Pulmonary artery endothelial cell (primary cell): ENCODE measurements at regions not wholly inside any gene's neighbourhood (a gene's known extent, or its start where the extent isn't known, plus 50 kb on each side); places are given as distances from the start of the nearest gene placed in this dataset.

Experiments
- DNase-seq: peaks from one replicate; pipeline ENCODE4 v3.0.0-alpha.2; 2011; ENCODE audit warnings: low read depth, low spot score

DNA sequence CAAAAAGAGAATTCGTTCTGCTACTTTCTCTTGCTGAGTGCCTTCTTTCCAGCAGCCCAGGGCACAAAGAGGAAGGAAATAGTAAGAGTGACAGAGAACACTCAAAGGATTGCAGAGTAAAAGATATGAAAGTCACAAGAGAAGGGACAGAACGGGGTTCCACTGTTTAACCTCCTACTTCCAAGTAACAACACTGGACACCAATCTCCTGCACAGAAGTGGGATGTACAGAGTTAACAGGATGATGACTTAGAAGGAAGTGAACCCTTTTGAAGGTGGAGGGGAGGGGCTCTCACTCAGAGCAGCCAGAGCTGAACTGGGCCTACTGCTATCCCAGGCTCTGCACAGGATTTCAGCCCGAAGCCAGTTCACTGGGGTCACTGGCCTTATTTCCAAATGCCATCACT lies 130.1 kb upstream of the PRICKLE2 start:
- DNase-seq = peak; percentile 35

DNA sequence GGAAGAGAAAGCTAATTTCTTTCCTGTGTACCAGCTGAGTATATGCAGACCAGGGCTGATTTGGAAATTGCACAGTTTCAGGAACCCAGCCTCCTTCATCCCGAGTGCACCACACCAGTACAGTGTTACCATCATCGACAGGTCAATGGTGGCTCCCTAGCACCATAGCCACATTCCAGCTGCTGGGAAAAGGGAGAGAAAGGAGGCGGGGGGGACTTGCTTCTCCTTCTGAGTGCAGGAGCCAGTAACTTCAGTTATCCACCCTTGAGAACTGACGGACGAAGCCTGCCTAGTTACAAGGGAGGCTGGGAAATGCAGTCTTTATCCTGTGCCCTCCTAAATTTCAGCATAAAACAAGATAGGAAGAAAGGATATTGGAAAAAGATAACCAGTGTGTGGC lies 129.7 kb upstream of the PRICKLE2 start:
- DNase-seq = no peak

DNA sequence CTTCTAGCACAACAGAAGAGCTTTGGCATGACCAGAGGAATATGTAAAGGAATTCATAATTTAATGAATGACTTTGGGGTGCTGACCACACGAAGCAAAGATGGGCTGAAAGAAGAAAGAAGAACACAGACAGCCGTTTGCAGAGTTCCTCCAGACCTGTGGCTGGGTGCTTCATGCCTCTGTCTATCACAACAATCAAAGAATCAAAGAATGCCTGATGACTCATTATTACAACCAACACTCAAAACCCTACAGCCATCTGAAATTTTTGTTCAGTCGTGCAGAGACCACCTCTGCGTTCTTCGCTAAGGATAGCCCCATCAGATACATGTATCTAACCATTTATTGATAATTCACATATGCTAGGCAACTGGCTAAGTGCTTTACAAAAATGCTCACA lies 129.0 kb upstream of the PRICKLE2 start:
- no peak for DNase-seq

DNA sequence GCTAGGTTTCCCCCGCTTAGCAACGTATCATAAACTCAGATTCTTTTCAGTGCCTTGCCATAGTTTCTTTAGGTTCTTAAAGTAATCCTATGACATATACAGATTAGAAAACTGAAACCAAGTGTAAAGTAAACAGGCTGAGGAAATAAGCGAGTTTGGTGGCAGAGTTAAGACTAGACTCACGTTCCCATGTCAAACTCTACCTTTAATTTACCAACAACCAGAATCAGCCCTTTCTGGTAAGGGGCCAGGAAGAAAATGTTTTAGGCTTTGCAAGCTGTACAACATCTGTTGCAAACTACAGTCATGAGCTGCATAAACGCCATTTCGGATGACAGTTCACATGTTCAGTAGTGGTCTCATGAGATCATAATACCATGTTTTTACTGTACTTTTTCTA lies 128.0 kb upstream of the PRICKLE2 start:
- no peak for DNase-seq

DNA sequence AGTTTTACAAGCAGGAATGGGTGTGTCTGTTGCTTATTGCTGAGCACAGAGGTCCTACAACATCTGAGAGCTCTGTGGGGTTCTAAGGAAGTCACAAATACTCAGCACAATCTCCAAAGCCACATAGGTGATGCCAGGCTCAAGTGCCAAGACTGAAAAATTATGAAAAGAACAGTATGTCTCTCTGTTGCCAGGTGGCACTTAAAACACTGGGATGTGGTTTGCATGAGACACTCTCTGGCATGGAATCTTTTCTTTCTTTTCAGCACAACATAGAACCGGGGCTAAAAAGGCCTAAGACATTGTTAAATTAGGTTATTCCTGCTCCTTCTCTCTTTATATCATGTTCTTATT lies 127.3 kb upstream of the PRICKLE2 start:
- DNase-seq = no peak

DNA sequence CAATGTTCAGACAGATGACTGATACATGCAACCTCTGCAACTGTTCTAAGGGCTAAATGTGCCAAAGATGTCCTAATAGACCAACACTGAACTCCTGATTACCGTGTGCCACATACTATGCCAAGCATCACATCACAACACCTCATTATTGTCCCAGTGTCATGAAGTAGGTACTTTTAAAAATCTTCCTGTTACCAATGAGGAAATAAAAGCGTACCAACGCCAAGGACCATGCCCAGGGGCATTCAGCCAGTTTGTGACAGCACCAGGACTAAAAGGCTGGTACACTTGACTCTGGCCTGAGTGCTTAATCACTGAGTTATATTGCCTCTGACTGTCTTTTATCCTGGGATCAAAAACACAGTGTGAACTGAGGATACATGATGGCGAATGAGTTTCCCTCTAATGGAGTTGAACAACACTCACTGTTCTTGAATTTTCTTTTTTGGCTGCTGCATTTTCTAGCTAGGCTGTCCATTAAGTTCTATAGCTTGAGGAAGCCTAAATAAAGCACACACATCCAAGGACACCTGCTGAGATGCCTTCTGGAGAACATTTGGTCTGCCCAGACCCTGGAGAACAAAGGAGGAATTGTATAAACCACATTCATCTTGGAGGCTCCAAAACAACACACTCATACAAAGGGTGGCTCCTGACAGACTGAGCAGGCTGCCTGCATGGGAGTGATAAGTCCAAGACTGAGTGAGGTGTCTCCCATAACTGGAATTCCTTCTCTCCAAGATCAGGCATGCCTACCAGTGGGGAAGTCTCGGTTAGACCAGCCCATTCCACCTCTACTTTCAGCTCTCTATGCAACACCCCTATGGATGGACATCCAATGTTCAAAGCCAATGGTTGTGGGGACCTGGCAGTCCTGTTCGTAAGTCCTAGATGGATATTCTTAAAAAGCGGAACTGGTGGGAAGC lies 126.7 kb upstream of the PRICKLE2 start:
- no peak for DNase-seq

DNA sequence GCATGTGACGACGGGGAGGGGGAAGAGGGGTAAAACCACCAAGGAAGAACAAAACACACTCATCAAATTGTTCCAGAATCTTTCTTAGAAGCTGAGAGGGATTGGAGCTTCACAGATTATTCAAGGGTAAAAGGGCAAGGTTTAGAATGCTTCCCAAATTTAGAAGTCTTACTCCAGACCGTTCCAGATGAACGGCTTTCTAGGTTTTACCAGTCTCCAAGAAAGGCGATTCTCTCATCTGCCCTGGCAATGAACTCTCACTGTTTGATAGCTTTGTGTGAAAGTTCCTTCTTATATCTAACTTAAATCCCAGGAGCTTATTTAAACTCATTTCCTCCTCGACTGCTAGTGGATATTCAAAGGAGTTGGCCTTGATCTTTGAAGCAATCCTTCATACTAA lies 124.3 kb upstream of the PRICKLE2 start:
- DNase-seq = no peak

DNA sequence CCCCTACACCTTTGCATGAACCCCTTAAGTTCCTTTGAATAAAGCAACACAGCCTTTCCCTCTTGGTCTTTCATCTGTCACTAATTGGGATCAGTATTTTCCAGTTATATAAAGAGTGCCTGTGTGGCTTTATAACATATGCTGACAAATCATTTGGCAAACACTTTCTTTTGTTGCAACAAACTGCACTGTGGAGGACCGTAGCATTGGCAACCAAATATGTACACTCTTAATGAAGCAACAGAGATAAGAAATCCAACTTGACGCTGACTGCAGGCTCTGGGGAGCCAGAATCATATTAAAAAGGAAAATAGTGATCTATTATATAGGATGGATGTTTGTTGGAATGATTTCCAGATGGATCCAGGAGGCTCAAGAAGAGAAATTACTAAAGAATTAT lies 120.1 kb upstream of the PRICKLE2 start:
- no peak for DNase-seq

DNA sequence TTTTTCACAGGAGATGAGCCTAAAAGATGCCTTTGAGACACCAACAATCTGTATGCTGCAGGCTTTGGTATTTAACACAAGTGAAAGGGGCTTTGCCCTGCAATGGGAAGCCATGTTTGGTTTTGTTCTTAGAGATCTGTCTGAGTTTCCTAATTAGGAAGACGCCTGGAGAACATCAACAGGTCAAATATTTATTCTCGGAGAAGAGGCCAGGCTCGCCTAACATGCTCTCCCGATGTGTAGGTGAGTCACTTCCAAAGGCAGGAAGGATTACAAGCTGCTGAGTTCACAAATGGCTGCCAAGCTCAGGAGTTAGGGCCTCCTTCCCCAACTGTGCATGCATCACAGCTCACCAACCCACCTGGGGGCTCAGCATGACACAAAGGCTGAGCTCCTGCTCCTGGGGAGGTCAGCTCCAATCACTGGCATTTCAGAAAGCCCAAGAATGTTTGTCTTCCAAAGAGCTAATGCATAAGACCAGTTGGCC lies 119.5 kb upstream of the PRICKLE2 start:
- DNase-seq = no peak

DNA sequence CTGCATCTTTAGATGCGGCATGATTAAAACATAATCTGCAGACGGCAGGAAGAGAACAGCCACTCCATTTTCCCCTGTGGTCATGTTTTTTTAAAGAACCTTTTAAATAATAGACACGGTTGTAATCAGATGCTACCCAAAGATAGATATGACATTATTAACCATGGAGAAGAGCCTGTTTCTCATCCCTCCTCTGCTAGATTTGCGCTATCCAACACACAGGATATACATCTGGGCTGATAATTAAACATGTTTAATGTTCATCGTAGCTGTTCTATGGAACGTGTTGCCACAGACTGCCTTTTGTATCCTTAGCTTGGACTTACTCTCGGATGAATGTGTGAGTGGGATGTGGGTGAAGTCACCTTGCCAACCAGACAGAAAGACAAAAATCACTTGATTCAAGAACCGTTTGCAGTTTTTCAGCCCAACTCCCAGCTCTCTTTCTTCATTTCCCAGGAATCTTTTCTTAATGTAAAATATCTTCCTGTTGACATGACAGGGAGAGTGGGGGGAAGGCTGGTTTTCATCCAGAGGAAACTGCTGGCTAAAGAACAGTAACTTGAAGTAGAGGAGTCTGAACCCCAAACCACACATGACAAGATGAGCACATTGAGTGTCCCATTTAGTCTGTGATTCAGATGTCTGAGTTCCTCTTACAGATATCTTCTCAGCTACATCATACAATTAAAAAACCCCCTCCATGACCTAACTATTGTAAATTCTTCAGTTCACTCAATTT lies 118.6 kb upstream of the PRICKLE2 start:
- DNase-seq = no peak

DNA sequence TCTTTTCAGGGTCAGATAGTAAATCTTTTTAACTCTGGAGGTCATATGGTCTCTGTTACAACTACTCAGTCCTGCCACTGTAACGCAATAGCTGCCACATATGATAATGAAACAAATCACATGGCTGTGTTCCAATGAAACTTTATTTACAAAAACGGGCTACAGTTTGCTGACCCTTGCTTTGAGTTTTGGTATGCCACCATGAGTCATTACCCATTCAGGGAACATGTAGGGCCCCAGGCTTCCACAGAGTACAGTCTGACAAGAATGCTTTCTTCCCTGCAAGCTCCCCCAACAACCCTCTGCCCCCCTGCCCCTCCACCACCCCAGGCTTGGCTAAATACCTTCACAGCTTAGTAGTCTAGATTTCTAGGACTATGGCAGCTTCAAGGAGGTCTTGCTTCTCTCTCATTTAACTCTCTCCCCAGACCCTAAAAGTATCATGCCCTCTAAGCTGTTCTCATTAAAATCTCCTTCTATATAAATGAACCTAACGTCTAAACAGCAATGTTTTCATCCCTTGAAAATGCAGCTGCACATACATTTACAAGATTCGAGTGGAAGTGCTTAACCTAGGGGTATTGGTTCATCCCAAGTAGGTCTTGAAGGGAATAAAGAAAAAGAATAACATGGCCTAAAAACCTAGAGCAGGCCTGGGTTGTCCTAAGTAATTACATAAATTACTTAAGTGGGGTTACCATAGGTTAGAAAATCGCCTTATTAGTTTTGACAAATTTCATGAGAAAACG lies 117.8 kb upstream of the PRICKLE2 start:
- no peak for DNase-seq

DNA sequence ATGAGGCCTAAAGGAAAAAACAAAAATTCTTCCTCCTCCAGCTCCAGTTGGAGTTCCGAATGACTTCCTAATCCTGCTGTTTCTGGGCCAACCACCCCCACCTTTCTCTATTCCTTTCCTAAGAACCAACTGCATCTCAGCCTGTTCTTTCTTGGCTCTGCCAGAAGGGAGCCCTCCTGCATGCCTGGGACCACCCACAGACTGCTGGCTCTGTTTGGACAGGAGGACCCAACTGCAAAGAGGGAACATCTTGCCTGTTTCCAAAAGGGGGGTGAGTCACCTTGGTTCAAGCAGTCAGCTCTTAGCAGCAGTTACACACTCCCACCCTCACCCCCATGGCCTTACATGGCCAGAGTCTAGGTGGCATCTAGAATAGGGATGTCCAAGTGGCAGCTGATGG lies 116.0 kb upstream of the PRICKLE2 start:
- no peak for DNase-seq

DNA sequence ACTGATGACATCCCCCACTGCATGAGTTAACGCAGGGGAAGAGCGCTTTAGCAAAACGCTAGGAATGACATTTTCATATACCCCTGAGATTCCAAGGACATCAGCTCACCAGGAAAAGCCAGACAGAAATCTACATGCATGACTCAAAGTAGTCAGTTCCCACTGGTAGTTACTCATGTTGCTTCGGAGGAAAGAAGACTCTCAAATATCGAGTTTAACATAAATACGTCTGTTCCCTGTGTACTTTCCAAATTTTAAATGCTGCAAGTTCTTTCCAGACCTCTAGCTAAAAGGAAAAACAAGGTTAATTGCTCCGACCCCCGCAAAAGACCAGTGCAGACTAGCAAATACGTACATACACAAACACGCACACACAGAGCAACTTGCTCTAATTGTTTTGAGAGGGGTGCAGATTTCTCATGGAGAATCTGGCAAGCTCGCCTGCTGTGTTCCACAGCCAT lies 115.4 kb upstream of the PRICKLE2 start:
- DNase-seq = no peak

DNA sequence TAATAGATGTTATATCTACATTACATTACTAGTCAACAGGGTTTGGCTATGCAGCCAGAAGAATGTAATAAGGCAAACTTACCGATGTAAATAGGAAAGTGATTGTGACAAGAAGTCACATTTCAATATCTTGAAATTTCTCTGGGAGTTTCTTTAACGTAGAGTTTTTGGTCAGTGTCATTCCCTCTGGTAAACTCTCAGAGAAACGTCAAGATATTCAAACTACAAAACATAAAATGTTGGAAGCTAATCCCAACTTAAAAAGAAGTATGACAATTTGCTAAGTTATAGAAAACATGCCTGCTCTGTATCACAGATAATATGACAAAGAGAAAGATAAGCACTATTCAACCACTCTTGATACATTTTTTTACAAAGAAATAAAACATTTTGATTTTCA lies 111.2 kb upstream of the PRICKLE2 start:
- no peak for DNase-seq

DNA sequence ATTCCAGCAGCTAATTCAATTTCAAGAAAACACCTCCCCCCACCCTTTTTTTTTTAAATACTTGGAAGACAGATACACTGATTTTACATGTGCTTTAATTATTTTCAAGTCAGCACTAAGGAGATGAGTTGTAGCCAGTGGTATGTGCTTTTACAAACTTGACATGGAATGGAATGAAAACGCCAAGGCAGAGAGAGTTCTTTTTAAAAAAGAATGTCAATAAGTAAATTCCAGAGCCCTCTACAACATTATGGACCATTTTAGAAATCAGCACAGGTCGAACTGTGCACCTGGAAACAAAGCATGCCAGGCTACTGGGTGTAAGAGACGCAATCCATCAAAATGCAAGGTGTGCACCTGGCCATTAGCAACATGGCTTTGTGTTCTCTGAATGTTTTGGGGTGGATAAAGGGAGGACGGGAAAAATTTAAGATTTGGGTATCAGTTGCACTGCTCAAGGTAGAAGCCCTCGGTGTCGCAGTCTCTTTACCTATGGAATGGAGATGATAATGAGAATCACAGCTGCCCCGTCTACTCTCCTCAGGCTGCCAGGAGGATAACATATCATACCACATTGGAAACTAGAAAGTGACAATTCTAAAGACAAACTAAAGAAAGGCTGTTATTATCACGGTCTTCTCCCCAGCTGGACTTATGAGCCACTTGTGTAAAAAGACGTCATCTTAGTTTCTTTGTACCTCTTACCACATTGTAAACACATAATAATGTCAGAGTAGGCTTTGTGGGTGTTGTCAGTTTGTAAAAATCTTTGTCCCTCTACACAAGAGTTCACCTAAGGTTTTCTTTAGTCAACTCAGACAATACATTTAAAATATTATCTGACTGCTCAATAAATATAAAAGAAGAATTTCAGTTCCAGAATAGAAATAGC lies 107.4 kb upstream of the PRICKLE2 start:
- no peak for DNase-seq

DNA sequence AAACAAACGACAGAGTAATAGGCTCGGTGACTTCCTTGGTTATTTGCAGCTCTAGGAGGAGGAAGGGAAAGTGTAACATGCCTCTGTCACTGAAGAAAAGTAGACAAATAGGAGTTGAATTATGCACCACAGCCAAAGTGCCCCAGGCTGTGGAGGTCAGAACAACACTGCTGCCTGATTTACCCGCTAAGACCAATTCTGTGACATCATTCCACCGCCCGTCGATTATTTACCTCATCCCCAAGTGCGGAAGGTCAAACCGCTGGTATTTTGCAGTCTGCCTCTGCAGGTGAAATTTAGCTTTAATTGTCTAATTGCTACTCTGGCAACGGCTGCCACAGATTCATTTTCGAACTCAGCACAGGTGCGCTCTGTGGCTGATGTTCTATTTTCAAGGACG lies 106.3 kb upstream of the PRICKLE2 start:
- DNase-seq = no peak

DNA sequence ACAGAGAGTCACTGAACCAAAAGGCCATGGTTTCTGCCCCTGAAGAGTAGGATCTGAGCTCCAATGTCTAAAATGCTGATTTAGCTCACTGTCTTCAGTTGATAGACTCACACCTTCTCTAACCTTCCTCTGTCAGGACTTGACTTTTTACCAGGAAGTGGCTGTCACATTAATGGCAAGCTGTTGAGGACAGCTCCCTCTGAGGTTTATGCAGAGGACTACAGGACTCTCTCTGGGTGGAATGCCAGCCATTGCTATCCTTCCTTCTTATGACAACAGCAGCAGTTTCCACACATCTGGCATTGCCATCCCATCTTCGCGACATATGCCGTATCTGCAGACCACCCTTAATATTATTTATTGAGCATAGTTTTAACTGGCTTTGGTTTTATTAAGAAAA lies 103.8 kb upstream of the PRICKLE2 start:
- DNase-seq = no peak

DNA sequence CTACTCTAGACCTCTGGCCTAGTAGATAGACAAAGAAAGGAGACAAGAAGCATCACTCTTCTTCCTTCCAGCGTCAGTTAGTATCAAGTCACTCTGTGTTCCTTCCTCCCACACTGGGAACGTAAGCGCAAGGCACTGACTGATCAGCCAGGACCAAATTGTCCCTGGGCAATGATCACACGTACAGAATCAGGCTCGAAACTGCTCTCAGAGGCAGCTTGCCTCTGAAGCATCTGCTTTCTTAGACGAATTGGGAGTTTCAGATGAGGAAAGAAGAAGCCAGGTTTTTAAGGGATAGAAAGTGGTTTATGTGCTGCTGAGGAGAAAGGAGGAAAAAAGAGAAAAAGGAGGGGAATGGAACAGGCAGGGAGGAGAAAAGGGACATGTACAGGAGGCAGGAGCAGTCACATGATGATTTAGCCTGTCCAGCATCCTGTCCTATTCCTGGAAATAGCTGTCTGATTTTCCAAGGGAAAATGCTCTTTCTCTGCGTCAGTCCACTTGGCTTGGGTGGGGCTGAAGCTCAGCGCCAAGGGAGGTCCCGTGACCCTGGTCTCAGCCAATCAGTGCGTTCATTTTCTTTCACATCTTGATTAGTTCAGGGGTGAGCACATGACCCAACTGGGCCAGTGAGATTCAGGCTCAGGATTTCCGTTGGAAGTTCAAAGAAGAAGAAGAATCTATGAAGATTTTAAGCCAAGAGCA lies 102.0 kb upstream of the PRICKLE2 start:
- no peak for DNase-seq

DNA sequence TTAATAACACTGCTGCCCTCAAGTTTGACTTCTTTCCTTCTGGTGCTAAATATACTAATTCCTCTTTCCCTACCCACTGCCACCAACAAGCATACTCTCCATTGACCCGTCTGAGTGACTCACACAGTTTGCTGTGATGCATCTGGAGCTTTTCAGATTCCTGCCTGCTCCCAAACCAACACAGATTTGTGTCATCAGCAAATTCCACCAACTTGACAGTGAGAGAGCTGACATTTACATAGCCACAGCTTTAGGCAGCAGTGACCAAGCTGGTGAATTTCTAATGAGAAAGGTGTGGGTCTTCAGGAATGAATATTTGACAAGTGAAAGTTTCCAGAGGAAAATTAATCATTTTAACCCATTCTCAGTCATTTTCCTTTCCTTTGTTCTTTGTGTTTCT lies 96.5 kb upstream of the PRICKLE2 start:
- no peak for DNase-seq

DNA sequence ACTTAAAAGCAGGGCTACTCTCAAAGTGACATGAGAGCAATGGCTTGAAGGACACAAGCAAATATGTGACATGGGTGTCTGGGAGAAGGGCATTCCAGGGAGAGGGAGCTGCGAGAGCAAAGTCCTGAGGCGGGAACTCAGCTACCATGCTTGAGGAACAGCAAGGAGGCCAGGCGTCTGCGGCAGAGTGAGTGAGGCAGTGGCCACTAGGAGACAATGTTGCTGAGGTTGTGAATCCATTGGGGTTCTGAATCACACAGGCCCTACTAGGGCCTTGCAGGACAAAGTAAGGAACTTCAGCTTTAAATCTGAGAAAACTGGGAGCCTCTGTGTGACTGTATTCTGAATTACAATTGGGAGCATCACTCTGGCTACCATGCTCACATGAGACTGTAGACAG lies 94.1 kb upstream of the PRICKLE2 start:
- no peak for DNase-seq
